Hepatocyte (in vitro differentiated cells): ENCODE measurements at regions not wholly inside any gene's neighbourhood (a gene's known extent, or its start where the extent isn't known, plus 50 kb on each side); places are given as distances from the start of the nearest gene placed in this dataset.

Experiments used
- DNase-seq: peaks from one replicate; pipeline ENCODE4 v3.0.0-alpha.2; 2016; ENCODE audit warnings: low spot score
- H2AFZ ChIP-seq: fragments of 200-600 bp; sonication (generic); 2 replicates; pipeline ENCODE4 v1.6.0; 2016; ENCODE audit warnings: antibody characterized with exemption, mild to moderate bottlenecking
- H3K27ac ChIP-seq: fragments of 200-600 bp; sonication (generic); 2 replicates; pipeline ENCODE4 v1.5.1; 2016; ENCODE audit warnings: mild to moderate bottlenecking
- H3K27me3 ChIP-seq: fragments of 200-600 bp; sonication (generic); 2 replicates; pipeline ENCODE4 v1.6.1; 2016
- H3K36me3 ChIP-seq: fragments of 200-600 bp; sonication (generic); replicated peaks from 2 replicates; pipeline ENCODE4 v1.5.1; 2016; ENCODE audit warnings: low read depth; ENCODE audit not compliant: insufficient read depth
- H3K4me1 ChIP-seq: fragments of 200-600 bp; sonication (generic); 2 replicates; pipeline ENCODE4 v1.5.1; 2016; ENCODE audit warnings: mild to moderate bottlenecking, moderate library complexity; ENCODE audit not compliant: insufficient read depth
- H3K4me2 ChIP-seq: fragments of 200-600 bp; sonication (generic); 2 replicates; pipeline ENCODE4 v1.6.0; 2016
- H3K4me3 ChIP-seq: fragments of 200-600 bp; sonication (generic); 2 replicates; pipeline ENCODE4 v1.5.1; 2016; ENCODE audit warnings: mild to moderate bottlenecking
- H3K79me2 ChIP-seq: fragments of 200-600 bp; sonication (generic); 2 replicates; pipeline ENCODE4 v1.6.0; 2017; ENCODE audit warnings: mild to moderate bottlenecking
- H3K9me2 ChIP-seq: fragments of 200-600 bp; sonication (generic); replicated peaks from 2 replicates; pipeline ENCODE4 v1.6.0; 2017; ENCODE audit warnings: mild to moderate bottlenecking; ENCODE audit not compliant: insufficient read depth
- H3K9me3 ChIP-seq: fragments of 200-600 bp; sonication (generic); 2 replicates; pipeline ENCODE4 v1.5.1; 2016; ENCODE audit warnings: low read depth, mild to moderate bottlenecking
- H4K20me1 ChIP-seq: fragments of 200-600 bp; sonication (generic); 2 replicates; pipeline ENCODE4 v1.6.0; 2016; ENCODE audit warnings: mild to moderate bottlenecking; ENCODE audit not compliant: insufficient read depth, poor library complexity, severe bottlenecking
- CTCF ChIP-seq: fragments of 200-600 bp; sonication (generic); IDR thresholded peaks from 2 replicates; pipeline ENCODE4 v1.5.1; 2016; ENCODE audit warnings: antibody characterized with exemption, mild to moderate bottlenecking; ENCODE audit not compliant: poor library complexity
- EZH2 ChIP-seq: fragments of 200-600 bp; sonication (generic); IDR thresholded peaks from 2 replicates; pipeline ENCODE4 v1.6.1; 2016; ENCODE audit warnings: antibody characterized with exemption, mild to moderate bottlenecking, borderline replicate concordance
- EZH2phosphoT487 ChIP-seq: fragments of 200-600 bp; sonication (generic); IDR thresholded peaks from one replicate; pipeline ENCODE4 v1.6.1; 2018; ENCODE audit warnings: antibody characterized with exemption, mild to moderate bottlenecking, low read depth, moderate library complexity; ENCODE audit not compliant: unreplicated experiment, severe bottlenecking
- WGBS: methylation state at CpG from one replicate; pipeline ENCODE4 v1.1.6; 2016; ENCODE audit warnings: low lambda C conversion rate; ENCODE audit errors: missing lambda C conversion rate; 5-methylcytosine and 5-hydroxymethylcytosine counted together

- TF ChIP-seq CTCF (no peak), EZH2 (no peak), EZH2phosphoT487 (no peak)
- Histone ChIP-seq H2AFZ (no peak overlapping the region), H3K27me3 (no peaks in the 10 kb centered on the region), H3K36me3 (no peaks in the 10 kb centered on the region), H3K9me2 (no peaks in the 10 kb centered on the region), H3K9me3 (no peaks in the 10 kb centered on the region), H3K79me2 (no peaks in the 10 kb centered on the region), H3K4me1 (no peaks in the 10 kb centered on the region), H4K20me1 (no peaks in the 10 kb centered on the region), H3K4me3 (no peak overlapping the region), H3K27ac (no peak overlapping the region), H3K4me2 (no peak overlapping the region)
- DNase-seq: no peak
Observed at GRCh38 chr11:107182978-107183377, 164.7 kb upstream of the GUCY1A2 start.

GRCh38 chr11:107180236-107180635 lies 162.0 kb upstream of the GUCY1A2 start:
- no peak overlapping the region for H2AFZ ChIP-seq

DNA sequence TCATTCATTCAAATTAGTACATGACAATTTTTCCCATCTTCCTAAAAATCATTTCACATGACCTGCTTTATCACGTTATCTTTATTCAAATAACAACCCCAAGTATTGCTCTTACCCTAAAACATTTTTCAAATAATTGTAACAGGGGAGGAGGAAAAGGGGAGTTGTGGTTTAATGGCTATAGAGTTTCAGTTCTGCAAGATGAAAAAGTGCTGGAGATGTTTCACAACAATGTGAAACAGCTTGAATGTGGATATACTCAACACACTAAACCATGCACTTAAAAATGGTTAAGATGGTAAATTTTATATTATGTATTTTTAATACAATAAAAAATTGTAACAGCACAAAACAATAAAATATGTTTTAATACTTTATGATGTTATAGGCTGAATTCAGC lies 161.6 kb upstream of the GUCY1A2 start:
- no peak for TF ChIP-seq CTCF
- no peak for TF ChIP-seq EZH2phosphoT487
- no peak for TF ChIP-seq EZH2
- Histone ChIP-seq H3K27me3 (no peaks in the 10 kb centered on the region), H3K4me1 (no peaks in the 10 kb centered on the region), H3K9me3 (no peaks in the 10 kb centered on the region), H3K27ac (no peak overlapping the region), H3K4me3 (no peak overlapping the region), H2AFZ (no peak overlapping the region), H3K79me2 (no peaks in the 10 kb centered on the region), H4K20me1 (no peaks in the 10 kb centered on the region), H3K9me2 (no peaks in the 10 kb centered on the region), H3K36me3 (no peaks in the 10 kb centered on the region), H3K4me2 (no peak overlapping the region)
- DNase-seq: no peak
- WGBS: 75% methylated on average over 1 of the region's 1 CpG

More at GRCh38 chr11:107180236-107180635, 162.0 kb upstream of the GUCY1A2 start:
- WGBS: 74% methylated on average over 1 of the region's 1 CpG
- TF ChIP-seq EZH2 (no peak), EZH2phosphoT487 (no peak), CTCF (no peak)
- H3K79me2 ChIP-seq: no peaks in the 10 kb centered on the region
- H3K4me3 ChIP-seq: no peak overlapping the region
- H3K9me3 ChIP-seq: no peaks in the 10 kb centered on the region
- no peaks in the 10 kb centered on the region for H3K4me1 ChIP-seq
- no peaks in the 10 kb centered on the region for H3K9me2 ChIP-seq
- no peak for DNase-seq
- no peak overlapping the region for H3K27ac ChIP-seq
- H3K36me3 ChIP-seq: no peaks in the 10 kb centered on the region
- H3K4me2 ChIP-seq: no peak overlapping the region
- no peaks in the 10 kb centered on the region for H3K27me3 ChIP-seq
- H4K20me1 ChIP-seq: no peaks in the 10 kb centered on the region

GRCh38 chr11:107177106-107177477 lies 158.8 kb upstream of the GUCY1A2 start:
- Histone ChIP-seq H4K20me1 (no peaks in the 10 kb centered on the region), H3K4me2 (no peak overlapping the region), H3K4me3 (no peak overlapping the region), H3K36me3 (no peaks in the 10 kb centered on the region), H3K9me3 (no peaks in the 10 kb centered on the region), H2AFZ (no peak overlapping the region), H3K9me2 (no peaks in the 10 kb centered on the region), H3K27me3 (no peaks in the 10 kb centered on the region), H3K79me2 (no peaks in the 10 kb centered on the region), H3K27ac (no peak overlapping the region), H3K4me1 (no peaks in the 10 kb centered on the region)
- WGBS: 90% methylated on average over 15 of the region's 15 CpGs
- no peak for TF ChIP-seq EZH2
- no peak for TF ChIP-seq CTCF
- TF ChIP-seq EZH2phosphoT487: no peak
- no peak for DNase-seq
